Testis (tissue), 2 donors: ENCODE measurements at regions not wholly inside any gene's neighbourhood (a gene's known extent, or its start where the extent isn't known, plus 50 kb on each side); places are given as distances from the start of the nearest gene placed in this dataset.

Source experiments
- DNase-seq: peaks from one replicate; pipeline ENCODE4 v3.0.0-alpha.2; 2019
- H3K27ac ChIP-seq, 2 donors: fragments of 200-600 bp; sonication (generic); one replicate each; pipeline ENCODE4 v1.5.1; 2019
- H3K27me3 ChIP-seq: fragments of 200-600 bp; sonication (generic); one replicate; pipeline ENCODE4 v1.5.1; 2019
- H3K36me3 ChIP-seq: fragments of 200-600 bp; sonication (generic); one replicate; pipeline ENCODE4 v1.5.1; 2017; ENCODE audit warnings: low read depth; ENCODE audit errors: missing control alignments
- H3K4me1 ChIP-seq: fragments of 200-600 bp; sonication (generic); one replicate; pipeline ENCODE4 v1.5.1; 2019
- H3K4me3 ChIP-seq, 2 donors: fragments of 200-600 bp; sonication (generic); one replicate each; pipeline ENCODE4 v1.5.1; 2017 to 2019
- H3K9me3 ChIP-seq: fragments of 200-600 bp; sonication (generic); one replicate; pipeline ENCODE4 v1.5.1; 2017
- CTCF ChIP-seq, 3 experiments: fragments of 450-650 bp in 2 of 3; fragments of 200-600 bp in 1 of 3; sonication (generic) in 1 of 3; IDR thresholded peaks; one replicate each; pipeline ENCODE4 v1.5.1; 2016 to 2019; ENCODE audit warnings: antibody characterized with exemption in 3 of 3, mild to moderate bottlenecking in 2 of 3, moderate library complexity in 1 of 3
- POLR2A ChIP-seq: fragments of 450-650 bp; IDR thresholded peaks from one replicate; pipeline ENCODE4 v1.6.1; 2017; ENCODE audit warnings: antibody characterized with exemption, mild to moderate bottlenecking, moderate library complexity
- WGBS, 2 donors: methylation state at CpG; one replicate each; pipeline ENCODE4 v1.1.5; 2018; 5-methylcytosine and 5-hydroxymethylcytosine counted together
- intact Hi-C: fragments of 100-400 bp; cut with DNase I; formaldehyde crosslinking; loops from one replicate; pipeline ENCODE4 v1.15.1; 2023; ENCODE audit warnings: low total_unique reads

- H3K4me3 ChIP-seq: no peak overlapping the region
- H3K27me3 ChIP-seq: no peaks in the 10 kb centered on the region
- no peak for DNase-seq
- H3K4me1 ChIP-seq: no peaks in the 10 kb centered on the region
- H3K36me3 ChIP-seq: no peaks in the 10 kb centered on the region
- intact Hi-C loops: no loop called here
- 72 to 93% methylated on average over 2 of the region's 2 CpGs for WGBS, 2 donors
- no peaks in the 10 kb centered on the region for H3K9me3 ChIP-seq
- TF ChIP-seq CTCF (IDR thresholded peaks at IDR 0.05): no peak
- TF ChIP-seq POLR2A: no peak
- no peak overlapping the region for H3K27ac ChIP-seq
These were observed 655.2 kb downstream of the TBC1D22A start for GRCh38 chr22:47417699-47418098.

- 66 to 85% methylated on average over 8 of the region's 8 CpGs for WGBS, 2 donors
- Histone ChIP-seq H3K27me3 (no peaks in the 10 kb centered on the region), H3K27ac (no peak overlapping the region), H3K36me3 (no peaks in the 10 kb centered on the region), H3K4me3 (no peak overlapping the region), H3K9me3 (no peaks in the 10 kb centered on the region), H3K4me1 (no peaks in the 10 kb centered on the region)
- intact Hi-C loops: no loop called here
- TF ChIP-seq CTCF (IDR thresholded peaks at IDR 0.05): no peak
- no peak for DNase-seq
These were observed 648.6 kb downstream of the TBC1D22A start for GRCh38 chr22:47411006-47411405.

- DNase-seq: no peak
- intact Hi-C loops: no loop called here
- H3K36me3 ChIP-seq: no peaks in the 10 kb centered on the region
- H3K4me1 ChIP-seq: no peaks in the 10 kb centered on the region
- no peak overlapping the region for H3K27ac ChIP-seq
- 58 to 68% methylated on average over 7 to 12 of the region's 12 CpGs for WGBS, 2 donors
- no peaks in the 10 kb centered on the region for H3K27me3 ChIP-seq
- TF ChIP-seq CTCF (IDR thresholded peaks at IDR 0.05) (no peak), POLR2A (no peak)
- H3K4me3 ChIP-seq: no peak overlapping the region
- no peaks in the 10 kb centered on the region for H3K9me3 ChIP-seq
These were observed 647.3 kb downstream of the TBC1D22A start for GRCh38 chr22:47409539-47410275.

- WGBS, 2 donors: 81 to 82% methylated on average over 7 of the region's 7 CpGs
- H3K4me1 ChIP-seq: no peaks in the 10 kb centered on the region
- no peak overlapping the region for H3K27ac ChIP-seq
- no peaks in the 10 kb centered on the region for H3K27me3 ChIP-seq
- TF ChIP-seq CTCF (IDR thresholded peaks at IDR 0.05): no peak
- TF ChIP-seq POLR2A: no peak
- H3K9me3 ChIP-seq: no peaks in the 10 kb centered on the region
- DNase-seq: no peak
- intact Hi-C loops: no loop called here
- no peak overlapping the region for H3K4me3 ChIP-seq
- no peaks in the 10 kb centered on the region for H3K36me3 ChIP-seq
These were observed 646.0 kb downstream of the TBC1D22A start for GRCh38 chr22:47408409-47408808.

GRCh38 chr22:47407461-47408025, 645.1 kb downstream of the TBC1D22A start:
- intact Hi-C loops: no loop called here
- no peak overlapping the region for H3K4me3 ChIP-seq
- no peaks in the 10 kb centered on the region for H3K36me3 ChIP-seq
- H3K27me3 ChIP-seq: no peaks in the 10 kb centered on the region
- 79 to 86% methylated on average over 6 of the region's 6 CpGs for whole genome bisulfite sequencing, 2 donors
- H3K9me3 ChIP-seq: no peaks in the 10 kb centered on the region
- H3K27ac ChIP-seq: no peak overlapping the region
- no peak for DNase-seq
- no peak for TF ChIP-seq CTCF (IDR thresholded peaks at IDR 0.05)
- TF ChIP-seq POLR2A: no peak
- no peaks in the 10 kb centered on the region for H3K4me1 ChIP-seq
